GM20431 (cell line): ENCODE measurements at regions not wholly inside any gene's neighbourhood (a gene's known extent, or its start where the extent isn't known, plus 50 kb on each side); places are given as distances from the start of the nearest gene placed in this dataset.

Source experiments
- in situ Hi-C: fragments of 300-500 bp; cut with MseI, MboI; formaldehyde crosslinking; loops from one replicate; pipeline ENCODE4 v1.15.0; 2020; ENCODE audit warnings: low sequenced_read_pairs; ENCODE audit not compliant: unreplicated experiment

DNA sequence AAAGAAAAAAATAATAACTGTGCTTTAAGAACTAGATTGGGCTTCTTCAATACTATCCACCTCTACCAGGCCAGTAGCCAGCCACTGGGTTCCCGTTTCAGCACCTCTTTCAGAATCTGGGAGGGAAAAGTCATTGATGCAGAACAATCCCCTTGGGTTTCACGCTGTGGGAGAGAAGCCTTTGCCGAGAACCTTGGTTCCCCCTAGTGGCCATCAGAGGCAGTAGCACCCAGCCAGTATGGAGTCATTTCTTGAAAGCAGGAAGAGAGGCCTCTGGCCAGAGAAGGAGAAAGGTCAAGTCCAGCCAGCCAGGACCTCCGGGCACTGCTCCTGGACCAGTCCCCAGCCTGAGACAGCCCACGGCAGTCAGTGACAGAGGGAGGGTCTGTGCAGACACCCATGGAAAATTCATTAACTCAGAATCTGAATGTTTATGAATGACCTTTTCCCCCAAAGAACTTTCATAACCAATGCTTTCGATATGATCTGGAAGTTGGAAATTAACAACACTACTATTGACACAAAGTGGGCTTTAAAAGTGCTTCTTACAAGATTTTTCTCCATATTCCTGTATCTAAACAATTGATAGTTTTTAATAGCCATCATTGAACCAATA is 51.2 kb upstream of the CDH5 start:
- in situ Hi-C loops = no loop called here

DNA sequence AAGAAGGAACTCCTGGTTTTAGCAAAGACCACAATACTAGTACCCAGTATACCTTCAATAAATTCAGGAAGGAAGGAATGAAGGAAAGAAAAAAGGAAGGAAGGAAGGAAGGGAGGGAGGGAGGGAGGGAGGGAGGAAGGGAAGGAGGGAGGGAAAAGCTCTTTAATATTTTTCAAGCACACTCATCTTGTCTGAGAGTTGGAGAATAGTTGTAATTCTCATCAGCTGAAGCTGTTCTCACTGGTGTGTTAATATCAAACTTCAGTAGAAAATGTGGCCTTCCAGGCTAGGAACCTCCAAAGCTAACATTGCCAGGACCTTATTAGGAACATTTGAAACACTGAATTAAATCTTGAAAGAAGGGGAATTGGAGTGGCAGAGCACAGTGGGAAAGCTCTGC is 55.2 kb upstream of the CDH5 start:
- in situ Hi-C loops = no loop called here

DNA sequence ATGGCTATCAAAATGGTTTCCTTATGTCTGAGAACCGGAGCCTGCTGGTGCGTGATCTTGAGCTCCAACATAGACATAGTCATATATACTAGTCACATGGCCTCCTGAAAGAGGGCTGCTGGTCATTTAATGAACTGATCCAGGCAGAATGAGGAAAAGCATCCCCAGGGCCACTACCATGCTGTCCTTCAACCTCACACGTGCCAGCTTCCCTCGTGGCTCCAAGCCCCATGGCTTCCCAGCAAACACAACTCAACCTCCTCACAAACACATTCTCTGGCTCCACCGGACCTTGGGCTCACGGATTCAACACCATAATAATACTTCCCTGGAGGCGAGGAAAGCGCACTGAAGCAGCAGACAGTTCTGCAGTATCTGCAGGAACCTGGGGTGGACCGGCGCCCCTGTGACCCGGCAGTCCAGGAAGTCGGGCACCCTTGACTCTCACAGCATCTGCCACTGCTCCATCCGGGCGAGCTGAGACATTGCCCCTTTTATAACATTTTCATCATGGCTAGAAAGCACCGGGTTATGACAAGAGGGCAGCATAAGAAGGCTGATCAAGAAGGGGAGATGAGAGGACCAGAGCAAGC is 57.2 kb upstream of the CDH5 start:
- in situ Hi-C loops = no loop called here

DNA sequence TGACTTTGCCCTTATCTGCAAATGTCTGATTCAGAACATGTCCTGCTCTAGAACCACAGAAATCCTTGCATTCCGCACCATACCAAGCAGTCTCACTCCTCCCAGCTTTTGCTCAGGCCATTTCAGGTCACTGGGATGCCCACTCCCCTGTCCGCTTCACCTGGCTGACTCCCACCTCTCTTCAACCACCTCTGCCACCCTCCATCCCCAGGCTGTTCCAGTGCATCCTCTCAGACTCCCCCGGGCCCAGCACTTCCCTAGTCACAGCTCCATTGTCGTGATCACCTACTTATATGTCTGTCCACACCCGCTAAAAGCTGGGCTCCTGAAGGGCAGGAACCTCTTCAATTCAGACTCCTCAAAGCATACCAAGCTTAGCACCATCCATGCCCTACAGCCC is 58.4 kb upstream of the CDH5 start:
- in situ Hi-C loops = no loop called here

DNA sequence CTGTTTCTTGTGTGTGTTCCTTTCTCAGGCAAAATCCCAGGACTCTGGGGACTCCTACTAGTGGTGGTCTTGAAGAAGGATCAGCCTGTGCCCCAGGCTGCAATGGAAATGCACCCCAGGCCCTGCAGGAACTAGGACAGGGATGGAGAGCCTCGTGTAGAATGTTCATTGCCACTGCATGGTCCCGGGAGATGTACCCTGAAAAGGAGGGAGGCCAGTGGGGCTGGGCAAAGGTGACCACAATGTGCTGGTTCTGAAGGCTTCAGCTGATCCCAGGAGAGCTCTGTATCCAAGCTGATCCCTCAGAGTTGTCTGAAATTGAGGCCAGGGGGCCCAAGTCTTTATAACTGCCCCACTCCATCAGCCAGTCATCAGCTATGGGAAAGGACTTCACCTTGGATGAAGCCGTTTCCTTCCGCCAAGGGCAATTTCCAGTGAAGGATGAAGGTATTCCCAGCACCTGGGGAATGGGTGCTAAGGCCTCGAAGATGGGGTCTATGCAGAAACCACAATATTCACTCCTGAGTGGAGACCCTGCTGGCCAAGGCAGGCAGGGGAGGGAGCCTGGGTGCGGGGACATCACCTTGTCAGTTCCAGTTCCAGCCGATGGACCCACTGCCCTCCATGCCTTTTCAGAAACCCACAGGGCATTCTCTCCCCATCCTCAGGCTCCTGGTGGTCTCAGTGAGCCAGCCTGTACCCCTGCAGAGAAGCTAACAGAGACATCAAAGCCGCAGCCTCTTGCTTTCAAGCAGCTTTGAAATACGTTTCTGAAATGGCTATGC is 59.9 kb upstream of the CDH5 start:
- in situ Hi-C loops = no loop called here

DNA sequence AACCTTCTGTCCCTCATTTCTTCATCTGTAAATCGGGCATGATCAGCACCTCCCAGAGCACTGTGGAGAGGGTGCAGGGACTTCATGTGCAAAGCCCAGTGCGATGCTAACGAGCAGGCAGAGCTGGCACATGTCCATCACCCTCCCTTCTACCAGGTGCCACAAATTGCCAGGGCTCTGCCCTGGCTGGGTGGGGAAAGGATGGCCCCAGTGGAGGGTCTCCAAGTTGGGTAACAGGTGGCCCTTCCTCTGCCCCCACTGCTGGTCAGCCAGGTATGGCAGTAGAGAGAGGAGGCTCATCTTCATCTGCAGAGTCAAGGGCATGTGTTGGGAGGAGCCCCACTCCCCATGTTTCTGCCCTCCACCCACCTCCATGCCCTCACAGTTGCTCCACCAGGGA is 61.5 kb upstream of the CDH5 start:
- in situ Hi-C loops = no loop called here

DNA sequence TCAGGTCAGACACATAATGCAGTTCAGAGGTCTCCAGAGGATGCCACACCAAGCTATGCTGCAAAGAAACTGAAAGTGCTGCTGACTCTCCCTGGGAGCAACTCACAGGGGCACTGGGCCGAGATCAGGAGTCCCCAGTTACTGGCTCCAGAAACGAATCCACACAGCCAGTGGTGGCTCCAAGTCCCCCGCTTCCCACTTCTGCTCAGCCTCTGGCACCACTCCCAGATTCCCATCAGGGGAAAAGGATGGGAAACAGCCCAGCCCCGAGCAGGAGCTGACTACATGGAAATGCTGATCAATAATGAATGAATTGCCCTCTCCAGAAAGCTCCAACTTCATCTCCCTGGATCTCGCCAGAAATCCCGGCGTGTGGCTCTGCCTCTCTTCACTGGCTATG is 62.3 kb upstream of the CDH5 start:
- in situ Hi-C loops = no loop called here

DNA sequence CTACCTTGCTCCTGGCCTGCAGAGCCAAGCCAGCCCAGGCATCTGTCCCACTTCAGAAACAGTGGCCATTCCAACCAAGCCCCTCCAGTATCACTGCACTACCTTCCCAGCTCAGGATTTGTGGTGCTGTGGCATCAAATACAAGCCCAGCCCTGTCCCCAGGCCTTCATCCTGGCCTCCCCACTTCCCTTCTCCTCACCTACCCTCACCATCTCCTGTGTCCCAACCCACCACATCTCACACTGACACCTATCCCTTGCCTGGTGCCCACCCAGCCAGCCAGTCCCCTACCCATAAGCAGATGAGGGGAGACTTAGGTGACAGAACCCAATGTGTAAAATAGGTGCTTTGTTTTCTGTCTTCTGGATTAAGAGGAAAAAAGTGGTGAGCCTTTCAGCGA is 66.0 kb upstream of the CDH5 start:
- in situ Hi-C loops = no loop called here

DNA sequence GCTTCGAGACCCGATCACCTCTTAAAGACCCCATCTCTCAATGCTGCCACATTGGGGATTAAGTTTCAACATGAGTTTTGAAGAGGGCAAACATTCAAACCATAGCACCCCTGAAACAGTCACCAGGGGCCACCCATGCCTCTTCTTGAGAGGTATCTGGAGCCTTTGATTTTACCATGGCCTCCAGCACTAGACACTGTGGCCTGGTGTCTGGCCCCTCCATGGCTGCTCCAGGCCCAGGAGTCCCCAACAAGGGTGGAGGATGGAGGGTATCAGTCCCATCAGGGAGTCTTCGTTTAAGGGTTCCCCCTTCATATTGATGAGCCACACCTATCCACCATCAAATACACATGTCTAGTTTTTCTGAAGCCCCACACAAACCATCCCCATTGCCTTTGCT is 66.5 kb upstream of the CDH5 start:
- in situ Hi-C loops = no loop called here

DNA sequence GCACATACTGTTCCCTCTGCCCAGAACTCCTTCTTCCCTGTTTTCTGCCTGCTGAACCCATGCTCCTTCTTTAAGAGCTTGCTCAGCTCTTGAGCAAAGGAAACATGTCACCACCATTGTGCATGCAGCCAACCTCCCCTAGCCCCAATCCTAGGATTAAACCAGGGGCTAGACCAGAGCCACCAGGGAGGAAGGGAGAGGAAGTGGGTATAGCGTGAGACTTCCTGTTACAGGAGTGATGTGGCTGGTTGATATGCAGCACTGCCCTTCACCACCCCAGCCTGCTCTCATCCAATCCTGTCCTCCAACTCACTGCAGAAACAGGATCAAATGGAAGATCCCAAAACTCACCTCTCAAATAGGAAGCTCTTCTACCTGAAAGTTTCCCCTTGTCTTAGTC is 67.1 kb upstream of the CDH5 start:
- in situ Hi-C loops = no loop called here

DNA sequence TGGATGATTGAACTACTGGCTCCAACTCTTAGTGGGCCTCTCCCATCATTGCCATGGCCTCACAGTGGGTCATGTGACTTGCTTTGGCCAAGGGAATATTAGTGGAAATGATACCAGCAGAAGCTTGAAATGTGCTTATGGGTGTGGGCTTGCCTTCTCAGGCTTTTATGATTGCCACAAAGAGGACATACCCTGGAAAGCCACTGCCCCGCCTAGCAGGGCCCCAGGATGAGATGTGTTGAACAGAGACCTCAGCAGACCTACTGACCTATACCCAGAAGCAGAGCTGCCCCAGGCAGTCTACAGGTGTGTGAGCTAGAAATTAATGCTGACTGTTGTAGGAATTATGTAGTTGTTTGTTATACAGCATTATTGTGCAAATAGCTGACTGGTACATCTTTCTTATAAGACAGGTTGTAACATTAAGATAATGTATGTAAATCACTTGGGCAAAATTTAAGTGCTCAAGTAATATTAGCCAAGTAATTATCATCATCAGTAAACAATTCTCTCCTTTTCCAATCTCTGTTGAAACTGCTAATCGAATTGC is 67.8 kb upstream of the CDH5 start:
- in situ Hi-C loops = no loop called here

DNA sequence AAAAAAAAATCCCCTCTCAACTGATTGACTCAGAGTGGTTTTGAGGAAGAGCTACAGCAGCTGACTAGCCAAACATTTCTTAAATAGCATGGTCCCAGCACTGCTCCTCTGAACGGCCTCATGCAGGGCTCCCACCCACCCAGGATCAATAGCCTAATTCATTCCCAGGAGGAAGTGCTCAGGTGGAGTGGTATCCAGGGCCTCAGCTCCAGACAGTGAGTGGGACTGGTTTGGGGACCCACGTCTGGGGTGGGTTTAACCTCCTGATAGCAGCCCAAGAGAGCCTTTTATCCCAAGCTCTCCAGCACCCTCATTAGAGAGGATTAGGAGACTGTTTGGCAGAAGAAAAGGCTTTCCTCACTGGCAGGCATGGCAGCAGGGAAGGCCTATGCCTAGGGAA is 68.5 kb upstream of the CDH5 start:
- in situ Hi-C loops = no loop called here

DNA sequence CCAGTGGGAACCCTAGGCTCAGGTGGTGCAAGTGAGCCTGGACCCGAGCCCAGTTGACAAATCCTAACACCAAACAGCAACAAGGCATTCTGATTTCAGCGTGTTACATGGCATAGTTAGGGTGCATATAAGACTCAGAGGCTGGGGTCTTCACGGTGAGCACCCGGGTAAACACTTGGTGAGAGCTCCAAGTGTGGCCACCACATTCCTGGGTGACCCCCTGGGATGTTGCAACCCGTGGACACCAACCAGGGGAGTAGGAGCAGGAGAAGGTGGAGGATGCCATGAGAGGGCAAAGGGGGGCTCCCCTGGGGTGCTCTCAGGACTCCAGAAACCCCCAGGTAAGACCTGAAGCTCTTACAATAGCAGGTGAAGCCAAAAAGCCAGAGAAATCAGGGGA is 69.9 kb upstream of the CDH5 start:
- in situ Hi-C loops = no loop called here

DNA sequence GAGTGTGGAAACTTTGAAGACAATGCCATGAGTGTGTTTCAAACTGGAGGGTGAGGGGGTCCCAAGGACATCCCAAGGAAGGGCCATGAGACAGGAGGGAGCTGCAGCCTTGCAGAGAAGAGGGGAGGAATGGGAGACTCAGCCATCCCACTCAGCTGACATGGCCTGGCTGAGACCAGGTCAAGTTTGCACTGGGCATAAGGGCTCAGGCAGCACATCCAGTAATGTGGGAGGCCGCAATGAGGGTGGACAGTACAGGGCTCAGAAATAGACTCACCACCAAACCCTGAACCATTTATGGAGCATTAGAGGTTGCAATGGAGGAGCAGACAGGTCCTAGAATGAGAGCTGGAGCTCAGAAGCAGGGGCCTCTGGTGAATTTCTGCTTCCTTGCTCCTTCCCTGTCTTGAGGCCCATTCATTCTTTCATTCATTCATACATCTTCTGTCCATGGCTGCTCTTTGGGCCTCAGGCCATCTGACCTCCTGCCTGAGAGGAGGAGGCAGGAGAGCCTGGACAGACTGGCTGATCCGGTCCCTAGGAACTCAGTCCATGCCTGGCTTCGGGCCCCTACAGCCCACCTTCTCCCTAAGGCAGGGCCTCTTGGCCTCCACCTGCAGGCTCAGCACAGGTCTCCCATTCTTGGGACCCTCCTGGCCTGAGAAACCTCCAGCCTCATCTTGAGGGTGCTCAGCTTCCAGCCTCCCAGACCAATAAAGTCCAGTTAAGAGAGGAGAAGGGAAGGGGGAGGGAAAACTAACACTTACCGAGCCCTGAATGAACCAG is 70.5 kb upstream of the CDH5 start:
- in situ Hi-C loops = no loop called here

DNA sequence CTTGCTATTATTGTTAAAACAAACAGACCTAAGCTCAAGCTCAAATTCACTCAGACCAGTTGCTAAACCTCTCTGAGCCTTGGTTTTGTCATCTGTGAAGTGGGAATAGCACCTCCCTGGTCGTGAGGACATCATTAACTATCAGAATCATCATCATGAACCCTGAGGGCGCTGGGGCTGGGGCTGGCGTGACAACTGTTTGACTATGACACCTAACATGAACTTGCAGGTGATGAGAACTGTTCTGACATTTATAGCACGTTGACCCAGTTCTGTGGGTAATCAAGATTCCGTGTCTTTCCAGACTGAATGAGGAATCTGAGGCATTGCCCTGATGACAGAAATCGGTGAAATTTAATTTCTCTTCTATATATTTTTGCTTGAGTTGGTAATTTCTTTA is 71.3 kb upstream of the CDH5 start:
- in situ Hi-C loops = no loop called here

DNA sequence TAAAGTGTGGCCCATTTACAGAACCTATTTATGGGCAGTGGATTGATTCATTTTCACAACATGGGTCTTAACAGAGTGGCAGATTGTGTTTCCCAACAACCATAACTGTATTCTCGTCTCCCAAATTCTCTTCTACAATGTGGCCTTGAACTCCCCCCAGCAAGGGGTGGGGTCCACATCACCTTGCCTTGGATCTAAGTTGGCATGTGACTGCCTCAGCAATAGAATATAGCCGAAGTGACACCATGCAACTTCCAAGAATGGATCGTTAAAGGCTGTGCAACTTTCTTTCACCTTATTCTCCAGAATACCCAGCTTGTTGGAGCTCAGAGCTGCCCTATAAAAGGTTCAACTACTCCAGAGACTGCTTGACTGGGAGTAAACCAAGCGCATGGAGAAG is 72.0 kb upstream of the CDH5 start:
- in situ Hi-C loops = no loop called here

DNA sequence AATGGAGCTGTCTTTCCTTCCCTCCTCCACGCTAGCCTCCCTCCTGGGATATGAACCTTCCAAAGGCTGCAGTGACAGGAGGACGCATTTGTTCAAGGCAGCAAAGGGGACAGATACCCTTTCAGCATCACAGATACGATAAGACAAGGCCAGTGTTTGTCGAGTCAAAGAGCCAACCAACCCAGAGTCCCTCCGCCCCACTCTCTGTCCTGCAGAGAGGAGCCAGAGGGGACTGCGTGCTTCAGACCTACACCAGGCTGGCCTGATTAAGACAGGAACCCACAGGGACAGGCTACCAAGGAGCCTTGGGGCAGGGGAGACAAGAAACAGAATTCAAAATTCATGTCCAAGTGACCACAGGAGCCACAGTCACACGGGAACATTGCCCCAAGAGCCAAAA is 72.6 kb upstream of the CDH5 start:
- in situ Hi-C loops = no loop called here

DNA sequence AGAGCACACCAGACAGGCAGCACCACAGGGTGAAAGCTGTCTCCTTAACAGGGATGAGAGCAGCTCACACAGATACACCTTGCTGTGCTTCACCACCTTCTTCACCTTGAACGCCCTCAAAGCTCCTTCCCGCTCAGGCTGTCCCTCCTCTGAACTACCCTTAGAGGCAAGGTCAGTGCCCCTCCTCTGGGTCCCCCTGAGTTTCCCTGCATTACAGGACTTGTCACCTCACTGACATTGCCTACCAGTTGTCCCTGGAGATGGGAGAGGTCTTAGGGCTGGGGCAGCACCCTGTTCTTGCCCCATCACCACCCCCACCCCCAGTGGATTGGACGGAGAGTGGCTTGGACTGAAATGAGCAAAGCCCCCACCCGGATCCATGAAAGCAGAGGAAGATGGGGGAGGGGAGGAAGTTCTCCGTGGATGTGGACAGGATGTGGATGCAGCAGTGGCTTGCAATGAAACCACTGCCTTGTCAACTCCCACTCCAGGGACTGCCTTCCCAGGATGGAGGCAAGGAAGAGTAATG is 73.2 kb upstream of the CDH5 start:
- in situ Hi-C loops = no loop called here

DNA sequence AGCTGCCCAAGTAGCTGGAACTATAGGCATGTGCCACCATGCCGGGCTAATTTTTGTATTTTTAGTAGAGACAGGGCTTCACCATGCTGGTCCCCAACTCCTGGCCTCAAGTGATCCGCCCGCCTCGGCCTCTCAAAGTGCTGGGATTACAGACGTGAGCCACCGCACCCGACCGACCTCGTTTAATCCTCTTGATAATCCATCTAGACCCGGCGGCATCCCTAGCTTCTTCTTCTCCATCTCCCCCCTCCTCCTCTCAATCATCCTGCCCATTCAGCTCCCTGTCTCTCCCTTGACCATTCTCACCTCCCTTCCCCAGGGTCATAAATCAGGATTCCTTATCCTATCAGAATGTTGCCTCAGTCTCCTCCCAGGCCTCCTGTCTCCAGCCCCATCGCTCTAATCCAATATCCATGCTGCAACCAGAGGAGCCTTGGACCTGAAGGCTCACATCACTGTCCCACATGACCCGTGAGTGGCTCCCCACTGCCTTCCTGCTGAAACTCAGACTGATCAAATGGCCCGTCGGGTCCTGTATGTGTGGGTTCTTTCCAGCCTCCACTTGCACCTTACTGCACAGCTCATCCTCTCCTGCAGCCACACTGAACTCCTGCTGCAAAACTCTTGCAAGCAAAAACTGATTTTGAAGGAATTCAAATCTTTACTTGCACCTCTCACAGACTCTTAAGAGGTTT is 74.1 kb upstream of the CDH5 start:
- in situ Hi-C loops = no loop called here

DNA sequence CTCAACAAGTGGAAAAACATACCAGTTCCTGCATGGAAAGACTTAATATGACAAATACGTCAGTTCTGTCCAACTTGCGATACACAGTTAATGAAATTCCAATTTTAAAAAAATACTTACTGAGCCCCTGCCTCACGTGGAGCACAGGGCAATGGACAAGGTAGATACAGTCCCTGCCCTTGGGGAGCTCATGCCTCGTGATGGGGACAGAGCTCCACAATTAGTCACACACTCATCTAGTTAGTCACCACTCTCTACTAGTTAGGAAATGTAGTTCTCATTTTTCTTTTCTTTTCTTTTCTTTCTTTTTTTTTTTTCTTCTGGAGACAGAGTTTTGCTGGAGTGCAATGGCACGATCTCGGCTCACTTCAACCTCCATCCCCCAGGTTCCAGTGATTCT is 74.7 kb upstream of the CDH5 start:
- in situ Hi-C loops = no loop called here
